ENCODE measurements at regions not wholly inside any gene's neighbourhood (a gene's known extent, or its start where the extent isn't known, plus 50 kb on each side); places are given as distances from the start of the nearest gene placed in this dataset.

GRCh38 chr13:107413005-107413404, 802.3 kb downstream of the LIG4 start:
- Mint-ChIP-seq H3K9me3 (no peaks in the 10 kb centered on the region), H3K4me1 (no peaks in the 10 kb centered on the region), H3K4me3 (no peak overlapping the region), H3K27me3 (no peaks in the 10 kb centered on the region), H3K27ac (no peak overlapping the region), H3K36me3 (ENCODE audit: low read depth) (no peaks in the 10 kb centered on the region)
- DNase-seq = no peak
- POLR2A ChIA-PET = no interaction called here
- CTCF ChIA-PET = no interaction called here

DNA sequence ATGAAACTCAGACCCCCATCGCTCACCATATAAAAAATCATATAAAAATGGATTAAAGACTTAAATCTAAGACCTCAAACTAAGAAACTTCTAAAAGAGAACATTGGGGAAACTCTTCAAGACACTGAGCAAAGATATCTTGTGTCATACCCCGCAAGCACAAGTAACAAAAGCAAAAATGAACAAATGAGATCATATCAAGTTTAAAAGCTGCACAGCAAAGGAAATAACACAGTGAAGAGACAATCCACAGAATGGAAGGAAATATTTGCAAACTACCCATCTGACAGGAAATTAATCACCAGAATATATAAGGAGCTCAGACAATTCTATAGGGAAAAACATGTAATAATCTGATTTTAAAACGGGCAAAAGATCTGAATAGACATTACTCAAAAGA, 808.3 kb downstream of the LIG4 start:
- no peak overlapping the region for H3K4me3 Mint-ChIP-seq
- no peaks in the 10 kb centered on the region for H3K27me3 Mint-ChIP-seq
- H3K4me1 Mint-ChIP-seq = no peaks in the 10 kb centered on the region
- H3K27ac Mint-ChIP-seq = no peak overlapping the region
- DNase-seq = no peak
- POLR2A ChIA-PET = no interaction called here
- H3K9me3 Mint-ChIP-seq = peaks cover 2% of the 10 kb centered on the region
- H3K36me3 Mint-ChIP-seq (ENCODE audit: low read depth) = no peaks in the 10 kb centered on the region
- CTCF ChIA-PET = no interaction called here

DNA sequence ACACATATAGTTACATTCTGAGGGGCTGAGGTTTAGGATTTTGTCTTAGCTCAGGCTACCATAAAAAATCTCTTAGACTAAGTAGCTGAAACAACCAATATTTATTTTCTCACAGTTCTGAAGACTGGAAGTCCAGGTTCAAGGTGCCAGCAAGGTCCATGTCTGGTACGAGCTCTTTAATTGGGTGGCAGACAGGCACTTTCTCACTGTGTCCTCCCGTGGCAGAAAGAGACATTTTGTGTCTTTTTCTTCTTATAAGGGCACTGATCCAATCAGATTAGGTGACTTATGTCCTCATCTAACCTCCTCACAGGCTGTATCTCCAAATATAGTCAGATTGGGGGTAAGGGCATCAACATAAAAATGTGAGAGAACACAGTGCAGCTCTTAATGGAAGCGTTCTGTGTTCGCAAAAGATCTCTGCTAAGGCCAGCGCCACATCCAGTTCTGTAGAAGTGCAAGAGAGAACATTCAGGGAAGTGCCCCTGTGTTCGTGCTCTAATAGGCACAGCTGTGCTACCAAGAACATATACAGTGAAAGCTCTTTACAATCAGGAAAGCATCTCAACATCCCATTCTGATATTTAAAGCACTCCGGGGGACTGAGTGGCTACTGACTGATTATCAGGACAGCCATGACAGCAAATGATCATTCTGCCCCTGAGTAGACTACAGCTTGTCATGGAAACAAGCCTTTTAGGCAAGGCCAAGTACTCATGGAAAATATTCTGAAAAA, 819.2 kb downstream of the LIG4 start:
- DNase-seq = no peak
- H3K36me3 Mint-ChIP-seq (ENCODE audit: low read depth) = no peaks in the 10 kb centered on the region
- H3K27ac Mint-ChIP-seq = no peak overlapping the region
- POLR2A ChIA-PET = no interaction called here
- H3K4me3 Mint-ChIP-seq = no peak overlapping the region
- H3K4me1 Mint-ChIP-seq = no peaks in the 10 kb centered on the region
- CTCF ChIA-PET = no interaction called here
- H3K9me3 Mint-ChIP-seq = no peaks in the 10 kb centered on the region
- no peaks in the 10 kb centered on the region for H3K27me3 Mint-ChIP-seq

DNA sequence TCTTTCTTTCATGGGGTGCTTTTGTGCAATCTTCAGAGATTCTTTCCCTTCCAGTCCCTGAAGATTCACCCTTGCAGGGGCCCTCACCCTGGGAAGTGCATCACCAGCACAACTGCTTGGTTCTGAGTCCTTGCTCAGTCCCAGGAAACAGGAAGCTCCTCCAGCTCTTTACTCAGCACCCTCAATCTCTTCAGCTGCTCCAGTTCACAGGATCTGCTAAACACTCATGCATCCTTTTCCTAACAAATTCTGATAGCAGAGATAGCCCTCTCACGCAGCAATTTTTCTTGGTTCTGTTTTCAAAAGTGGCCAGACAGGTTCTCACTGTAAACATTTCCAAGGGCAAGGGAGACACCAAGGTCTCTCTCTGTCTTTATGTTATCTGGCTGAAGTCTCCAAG, 823.1 kb downstream of the LIG4 start:
- Mint-ChIP-seq H3K4me3 (no peak overlapping the region), H3K36me3 (ENCODE audit: low read depth) (no peaks in the 10 kb centered on the region), H3K27ac (no peak overlapping the region), H3K27me3 (no peaks in the 10 kb centered on the region), H3K9me3 (no peaks in the 10 kb centered on the region), H3K4me1 (no peaks in the 10 kb centered on the region)
- POLR2A ChIA-PET = no interaction called here
- CTCF ChIA-PET = no interaction called here
- no peak for DNase-seq

GRCh38 chr13:107387525-107387924, 819.6 kb upstream of the ARGLU1 start:
- H3K9me3 Mint-ChIP-seq = no peaks in the 10 kb centered on the region
- H3K27ac Mint-ChIP-seq = no peak overlapping the region
- DNase-seq = no peak
- no peaks in the 10 kb centered on the region for H3K27me3 Mint-ChIP-seq
- H3K4me3 Mint-ChIP-seq = no peak overlapping the region
- POLR2A ChIA-PET = no interaction called here
- CTCF ChIA-PET = no interaction called here
- H3K4me1 Mint-ChIP-seq = no peaks in the 10 kb centered on the region
- no peaks in the 10 kb centered on the region for H3K36me3 Mint-ChIP-seq (ENCODE audit: low read depth)

- no peak for DNase-seq
- no peaks in the 10 kb centered on the region for H3K4me1 Mint-ChIP-seq
- POLR2A ChIA-PET = no interaction called here
These were observed 811.6 kb upstream of the ARGLU1 start for GRCh38 chr13:107379407-107380155.

DNA sequence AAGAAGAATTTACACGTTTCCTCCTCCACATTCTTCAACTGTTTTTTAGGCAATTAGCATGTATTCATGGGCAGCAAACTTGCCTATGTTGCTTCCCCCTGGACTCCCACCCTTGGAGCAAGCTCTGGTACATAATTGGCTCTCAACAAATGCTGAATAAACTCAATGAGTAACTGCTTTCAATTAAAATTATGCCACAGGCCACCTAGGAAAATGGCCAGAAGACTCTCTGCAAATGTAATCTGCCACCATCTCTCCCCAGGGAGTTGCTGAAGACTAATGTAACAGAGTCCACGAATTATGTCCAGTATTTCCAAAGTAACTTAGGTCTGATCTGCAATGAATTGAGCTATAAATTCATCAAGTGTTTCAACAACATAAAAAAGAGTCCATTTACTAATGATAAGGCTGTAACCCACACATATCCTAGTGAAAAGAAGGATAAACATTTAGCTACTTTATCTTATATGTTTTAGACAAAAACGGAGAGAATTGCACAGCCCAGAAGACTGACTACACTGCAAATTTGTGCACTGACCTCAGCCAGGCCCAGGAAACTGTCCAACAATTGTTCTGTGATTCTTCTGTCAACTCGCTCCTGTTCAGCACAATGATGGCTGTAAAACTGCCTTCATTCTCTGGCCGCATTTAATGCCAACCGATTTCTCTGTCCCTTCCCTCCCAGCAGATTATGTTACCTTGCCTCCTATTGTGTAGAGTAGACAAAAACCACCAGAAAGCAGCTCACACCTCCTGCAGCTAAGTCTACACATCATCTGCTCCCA, 808.6 kb upstream of the ARGLU1 start:
- Mint-ChIP-seq H3K36me3 (ENCODE audit: low read depth) (no peaks in the 10 kb centered on the region), H3K27me3 (no peaks in the 10 kb centered on the region), H3K4me3 (no peak overlapping the region), H3K9me3 (no peaks in the 10 kb centered on the region), H3K4me1 (no peaks in the 10 kb centered on the region), H3K27ac (no peak overlapping the region)
- CTCF ChIA-PET = interaction anchor here (0.6 kb wide), 1 partner anchor 1923 kb away, joined by 4 read pairs; no protein-coding TSS in a partner anchor
- DNase-seq = no peak
- POLR2A ChIA-PET = no interaction called here

More at GRCh38 chr13:107379407-107380155, 811.6 kb upstream of the ARGLU1 start:
- H3K27ac Mint-ChIP-seq = no peak overlapping the region
- no peaks in the 10 kb centered on the region for H3K9me3 Mint-ChIP-seq
- no peaks in the 10 kb centered on the region for H3K27me3 Mint-ChIP-seq
- CTCF ChIA-PET = no interaction called here
- H3K4me3 Mint-ChIP-seq = no peak overlapping the region
- no peaks in the 10 kb centered on the region for H3K36me3 Mint-ChIP-seq (ENCODE audit: low read depth)

- no peak for DNase-seq
- POLR2A ChIA-PET = no interaction called here
- CTCF ChIA-PET = interaction anchor here (0.6 kb wide), 1 partner anchor 1922 kb away, joined by 4 read pairs; no protein-coding TSS in a partner anchor
- H3K4me3 Mint-ChIP-seq = no peak overlapping the region
- no peaks in the 10 kb centered on the region for H3K9me3 Mint-ChIP-seq
- no peaks in the 10 kb centered on the region for H3K27me3 Mint-ChIP-seq
- no peak overlapping the region for H3K27ac Mint-ChIP-seq
- H3K4me1 Mint-ChIP-seq = no peaks in the 10 kb centered on the region
- no peaks in the 10 kb centered on the region for H3K36me3 Mint-ChIP-seq (ENCODE audit: low read depth)
These were observed 807.9 kb upstream of the ARGLU1 start for GRCh38 chr13:107375701-107376340.

DNA sequence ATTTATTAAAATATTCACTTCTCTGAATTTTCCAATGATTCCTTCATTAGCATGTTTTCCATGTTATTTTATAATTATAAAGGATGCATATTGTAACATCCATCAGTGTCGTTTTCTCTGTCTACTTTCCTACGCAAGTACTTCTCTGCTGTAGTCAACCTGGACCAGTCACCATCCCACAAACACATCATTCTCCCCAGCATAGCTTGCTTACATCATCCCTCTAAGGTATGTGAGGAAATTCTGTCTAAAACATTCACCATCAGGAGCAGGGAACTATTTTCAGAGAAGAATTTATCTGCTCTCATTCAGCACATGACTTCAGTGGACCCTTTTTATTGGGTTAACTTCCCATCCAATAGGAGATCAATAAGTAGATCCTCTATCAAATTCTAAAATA, 806.1 kb upstream of the ARGLU1 start:
- CTCF ChIA-PET = no interaction called here
- Mint-ChIP-seq H3K4me3 (no peak overlapping the region), H3K4me1 (no peaks in the 10 kb centered on the region), H3K36me3 (ENCODE audit: low read depth) (no peaks in the 10 kb centered on the region), H3K9me3 (no peaks in the 10 kb centered on the region), H3K27ac (no peak overlapping the region), H3K27me3 (no peaks in the 10 kb centered on the region)
- no peak for DNase-seq
- POLR2A ChIA-PET = no interaction called here

GRCh38 chr13:107373551-107373950, 805.6 kb upstream of the ARGLU1 start:
- Mint-ChIP-seq H3K9me3 (no peaks in the 10 kb centered on the region), H3K4me3 (no peak overlapping the region), H3K27me3 (no peaks in the 10 kb centered on the region), H3K4me1 (no peaks in the 10 kb centered on the region), H3K36me3 (ENCODE audit: low read depth) (no peaks in the 10 kb centered on the region), H3K27ac (no peak overlapping the region)
- POLR2A ChIA-PET = no interaction called here
- CTCF ChIA-PET = no interaction called here
- no peak for DNase-seq

- H3K9me3 Mint-ChIP-seq = no peaks in the 10 kb centered on the region
- H3K36me3 Mint-ChIP-seq (ENCODE audit: low read depth) = no peaks in the 10 kb centered on the region
- POLR2A ChIA-PET = no interaction called here
- DNase-seq = no peak
- no peaks in the 10 kb centered on the region for H3K27me3 Mint-ChIP-seq
- H3K4me3 Mint-ChIP-seq = no peak overlapping the region
- H3K27ac Mint-ChIP-seq = no peak overlapping the region
- no peaks in the 10 kb centered on the region for H3K4me1 Mint-ChIP-seq
- CTCF ChIA-PET = no interaction called here
These were observed 802.3 kb upstream of the ARGLU1 start for GRCh38 chr13:107370015-107370785.

- no peaks in the 10 kb centered on the region for H3K9me3 Mint-ChIP-seq
- no peaks in the 10 kb centered on the region for H3K36me3 Mint-ChIP-seq (ENCODE audit: low read depth)
- DNase-seq = no peak
- H3K4me1 Mint-ChIP-seq = no peaks in the 10 kb centered on the region
- POLR2A ChIA-PET = no interaction called here
- no peaks in the 10 kb centered on the region for H3K27me3 Mint-ChIP-seq
- H3K27ac Mint-ChIP-seq = no peak overlapping the region
- CTCF ChIA-PET = no interaction called here
- H3K4me3 Mint-ChIP-seq = no peak overlapping the region
These were observed 799.3 kb upstream of the ARGLU1 start for GRCh38 chr13:107367258-107367657.
